ENCODE measurements at regions not wholly inside any gene's neighbourhood (a gene's known extent, or its start where the extent isn't known, plus 50 kb on each side); places are given as distances from the start of the nearest gene placed in this dataset.
A peak's percentile ranks its signal among the peaks of the same experiment; 100 is the strongest.

DNA sequence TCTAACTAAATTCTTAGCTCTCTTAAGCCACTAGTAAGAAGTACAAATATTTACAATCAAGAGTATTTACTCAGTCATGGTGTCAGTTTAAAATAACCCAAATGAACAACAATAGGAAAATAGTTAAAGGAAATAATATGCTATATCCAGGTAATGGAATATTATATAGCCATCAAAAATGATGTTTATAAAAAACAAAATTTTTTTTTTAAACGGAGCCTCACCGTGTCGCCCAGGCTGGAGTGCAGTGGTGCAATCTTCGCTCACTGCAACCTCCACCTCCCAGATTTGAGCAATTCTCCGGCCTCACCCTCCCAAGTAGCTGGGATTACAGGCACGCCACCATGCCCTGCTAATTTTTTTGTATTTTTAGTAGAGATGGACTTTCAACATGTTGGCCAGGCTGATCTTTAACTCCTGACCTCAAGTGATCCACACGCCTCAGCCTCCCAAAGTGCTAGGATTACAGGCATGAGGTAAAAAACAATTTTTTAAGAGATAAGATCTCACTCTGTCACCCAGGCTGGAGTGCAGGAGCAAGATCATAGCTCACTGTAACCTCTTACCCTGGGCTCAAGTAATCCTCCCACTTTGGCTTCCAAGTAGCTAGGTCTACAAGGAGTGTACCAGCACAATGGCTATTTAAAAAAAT lies 132.5 kb downstream of the NOC3L start:
- no peak for DNase-seq (ENCODE audit: low read depth, low spot score)
- ChIA-PET CTCF (interaction anchor here (0.6 to 1.1 kb wide), 5 partner anchors 20 to 339 kb away, joined by 3 to 9 read pairs (median 4); no protein-coding TSS in a partner anchor), POLR2A (no interaction called here)
- Histone ChIP-seq H3K4me3 (ENCODE audit: low read depth, low read length) (no peak overlapping the region), H3K27me3 (ENCODE audit: control insufficient read depth, insufficient read depth, low read length) (no peaks in the 10 kb centered on the region), H3K27ac (ENCODE audit: low read depth, low read length) (no peak overlapping the region), H3K9me3 (ENCODE audit: control insufficient read depth, insufficient read depth, low read length) (peaks cover 3% of the 10 kb centered on the region; the same call in 1 of the 2 replicates)
- TF ChIP-seq, protein P1, sequence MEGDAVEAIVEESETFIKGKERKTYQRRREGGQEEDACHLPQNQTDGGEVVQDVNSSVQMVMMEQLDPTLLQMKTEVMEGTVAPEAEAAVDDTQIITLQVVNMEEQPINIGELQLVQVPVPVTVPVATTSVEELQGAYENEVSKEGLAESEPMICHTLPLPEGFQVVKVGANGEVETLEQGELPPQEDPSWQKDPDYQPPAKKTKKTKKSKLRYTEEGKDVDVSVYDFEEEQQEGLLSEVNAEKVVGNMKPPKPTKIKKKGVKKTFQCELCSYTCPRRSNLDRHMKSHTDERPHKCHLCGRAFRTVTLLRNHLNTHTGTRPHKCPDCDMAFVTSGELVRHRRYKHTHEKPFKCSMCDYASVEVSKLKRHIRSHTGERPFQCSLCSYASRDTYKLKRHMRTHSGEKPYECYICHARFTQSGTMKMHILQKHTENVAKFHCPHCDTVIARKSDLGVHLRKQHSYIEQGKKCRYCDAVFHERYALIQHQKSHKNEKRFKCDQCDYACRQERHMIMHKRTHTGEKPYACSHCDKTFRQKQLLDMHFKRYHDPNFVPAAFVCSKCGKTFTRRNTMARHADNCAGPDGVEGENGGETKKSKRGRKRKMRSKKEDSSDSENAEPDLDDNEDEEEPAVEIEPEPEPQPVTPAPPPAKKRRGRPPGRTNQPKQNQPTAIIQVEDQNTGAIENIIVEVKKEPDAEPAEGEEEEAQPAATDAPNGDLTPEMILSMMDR (IDR thresholded peaks at IDR 0.05; ENCODE audit: low read depth, low read length): no peak

DNA sequence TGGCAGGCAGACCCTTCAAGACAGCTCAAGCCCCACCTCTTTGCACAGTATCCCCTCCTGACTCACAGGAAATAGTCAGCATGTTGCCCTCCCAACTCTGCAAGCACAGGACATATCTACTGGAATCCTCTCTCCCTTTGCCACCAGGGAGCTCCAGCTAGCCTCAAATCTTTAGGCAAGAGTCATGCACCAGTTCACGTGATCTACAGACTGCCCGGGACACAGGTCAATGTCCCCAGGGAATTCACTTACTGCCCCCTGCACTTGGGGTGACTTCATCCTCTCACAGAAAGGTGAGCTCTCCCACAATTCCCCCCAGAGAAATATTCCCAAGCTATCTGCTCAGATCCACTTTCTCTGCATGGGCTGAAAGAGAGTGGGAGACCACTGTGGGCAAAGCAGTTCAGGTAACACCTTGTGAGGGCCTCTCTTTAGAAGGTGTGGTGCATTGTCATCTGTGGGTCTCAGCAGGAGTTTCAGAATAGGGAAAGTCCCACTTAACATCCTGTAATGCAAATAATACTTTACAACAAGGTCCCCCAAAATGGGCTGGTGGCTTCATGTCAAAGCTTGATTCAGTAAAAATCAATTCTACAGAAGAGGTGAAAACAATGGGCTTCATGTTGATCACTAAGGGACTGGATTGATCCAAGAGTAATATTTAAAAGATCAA lies 129.9 kb downstream of the NOC3L start:
- ChIA-PET POLR2A (no interaction called here), CTCF (interaction anchor here (0.6 kb wide), 1 partner anchor 87 kb away, joined by 4 read pairs; no protein-coding TSS in a partner anchor)

DNA sequence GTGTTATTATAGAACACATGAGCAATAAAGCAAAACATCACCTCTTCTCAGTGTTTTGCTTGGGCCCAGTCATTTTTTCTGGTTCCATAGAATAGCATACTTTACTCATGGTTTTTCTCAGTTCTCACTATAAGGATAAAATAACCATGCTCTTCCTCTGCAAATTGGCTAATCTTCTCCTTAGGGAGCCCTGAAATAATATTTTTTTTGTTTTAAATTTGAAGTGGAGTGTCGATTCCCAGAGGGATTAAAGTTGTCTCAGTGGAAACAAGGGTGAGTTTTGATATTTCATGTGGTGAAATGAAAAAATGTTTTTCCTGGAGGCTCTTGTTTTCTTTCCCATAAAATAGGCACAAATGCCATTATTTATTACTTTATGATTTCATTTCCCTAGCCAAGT lies 127.3 kb downstream of the NOC3L start:
- H3K27me3 ChIP-seq (ENCODE audit: control insufficient read depth, insufficient read depth, low read length): no peaks in the 10 kb centered on the region
- H3K27ac ChIP-seq (ENCODE audit: low read depth, low read length): no peak overlapping the region
- no peak for DNase-seq (ENCODE audit: low read depth, low spot score)
- TF ChIP-seq, protein P1 (IDR thresholded peaks at IDR 0.05; ENCODE audit: low read depth, low read length): no peak
- no peak overlapping the region for H3K4me3 ChIP-seq (ENCODE audit: low read depth, low read length)
- H3K9me3 ChIP-seq (ENCODE audit: control insufficient read depth, insufficient read depth, low read length): no peaks in the 10 kb centered on the region
- CTCF ChIA-PET: interaction anchor here (1.1 to 2.0 kb wide), 3 partner anchors 15 to 160 kb away, joined by 3 to 5 read pairs (median 3); no protein-coding TSS in a partner anchor
- POLR2A ChIA-PET: interaction anchor here (0.7 kb wide), 1 partner anchor 116 kb away, joined by 3 read pairs; no protein-coding TSS in a partner anchor

More for the DNA sequence above, 129.9 kb downstream of the NOC3L start:
- Histone ChIP-seq H3K9me3 (ENCODE audit: control insufficient read depth, insufficient read depth, low read length) (peaks cover 3% of the 10 kb centered on the region; the same call in 1 of the 2 replicates), H3K27me3 (ENCODE audit: control insufficient read depth, insufficient read depth, low read length) (no peaks in the 10 kb centered on the region), H3K27ac (ENCODE audit: low read depth, low read length) (no peak overlapping the region), H3K4me3 (ENCODE audit: low read depth, low read length) (no peak overlapping the region)
- TF ChIP-seq, protein P1 (IDR thresholded peaks at IDR 0.05; ENCODE audit: low read depth, low read length): 0 out of 2 replicates have a peak, but pooled peaks have one; percentile 1
- no peak for DNase-seq (ENCODE audit: low read depth, low spot score)

DNA sequence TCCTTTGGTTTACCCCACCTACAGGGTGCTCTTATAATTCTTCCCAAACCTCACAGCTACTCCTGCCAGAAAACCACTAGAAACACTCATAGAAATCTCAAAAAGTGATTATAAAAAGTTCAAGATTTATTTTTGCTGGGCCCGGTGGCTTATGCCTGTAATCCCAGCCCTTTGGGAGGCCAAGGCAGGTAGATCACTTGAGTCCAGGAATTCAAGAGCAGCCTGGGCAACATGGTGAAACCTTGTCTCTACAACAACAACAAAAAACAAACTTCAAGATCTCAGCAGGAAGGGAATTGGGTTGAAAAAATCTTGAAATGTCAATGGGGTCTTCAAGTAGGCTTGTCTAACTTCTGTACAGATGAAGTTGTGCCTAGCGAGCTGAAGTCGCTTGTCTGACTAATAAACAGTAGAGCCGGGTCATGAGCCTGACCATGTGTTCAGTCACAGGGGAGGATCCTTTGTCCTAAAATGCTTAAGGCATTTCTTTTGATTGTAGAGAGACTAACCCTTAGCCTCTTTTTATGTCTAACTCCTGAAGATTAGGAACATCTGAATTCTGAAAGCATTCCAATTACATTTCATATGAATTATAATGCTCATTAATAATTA lies 124.6 kb downstream of the NOC3L start:
- Histone ChIP-seq H3K27me3 (ENCODE audit: control insufficient read depth, insufficient read depth, low read length) (no peaks in the 10 kb centered on the region), H3K9me3 (ENCODE audit: control insufficient read depth, insufficient read depth, low read length) (no peaks in the 10 kb centered on the region), H3K27ac (ENCODE audit: low read depth, low read length) (no peak overlapping the region), H3K4me3 (ENCODE audit: low read depth, low read length) (no peak overlapping the region)
- TF ChIP-seq, protein P1 (IDR thresholded peaks at IDR 0.05; ENCODE audit: low read depth, low read length): no peak
- POLR2A ChIA-PET: interaction anchor here (0.6 kb wide), 1 partner anchor 49 kb away, joined by 4 read pairs; no protein-coding TSS in a partner anchor
- DNase-seq (ENCODE audit: low read depth, low spot score): no peak
- CTCF ChIA-PET: interaction anchor here (1.4 kb wide), 1 partner anchor 12 kb away, joined by 4 read pairs; no protein-coding TSS in a partner anchor

Data from AG04450 (cell line).